Lower lobe of right lung (tissue), 2 donors: ENCODE measurements at regions not wholly inside any gene's neighbourhood (a gene's known extent, or its start where the extent isn't known, plus 50 kb on each side); places are given as distances from the start of the nearest gene placed in this dataset.
A peak's percentile ranks its signal among the peaks of the same experiment; 100 is the strongest.

ENCODE experiments used
- ATAC-seq, 2 donors: fragments of 200-7000 bp; cut with Tn5 transposase; one replicate each; pipeline ENCODE4 v1.9.1; 2020 to 2022; ENCODE audit warnings: mild to moderate bottlenecking in 2 of 2, moderate library complexity in 2 of 2
- DNase-seq: peaks from one replicate; pipeline ENCODE4 v3.0.0-alpha.2; 2020
- H3K27ac ChIP-seq: fragments of 200-600 bp; one replicate; pipeline ENCODE4 v1.8.0; 2022
- H3K27me3 ChIP-seq: fragments of 200-600 bp; one replicate; pipeline ENCODE4 v1.8.0; 2022; ENCODE audit warnings: low read depth
- H3K36me3 ChIP-seq: fragments of 200-600 bp; one replicate; pipeline ENCODE4 v1.8.0; 2022; ENCODE audit warnings: mild to moderate bottlenecking
- H3K4me1 ChIP-seq: fragments of 200-600 bp; one replicate; pipeline ENCODE4 v1.8.0; 2022
- H3K4me3 ChIP-seq: fragments of 200-600 bp; one replicate; pipeline ENCODE4 v1.8.0; 2022; ENCODE audit warnings: mild to moderate bottlenecking
- H3K9me3 ChIP-seq: fragments of 200-600 bp; one replicate; pipeline ENCODE4 v1.8.0; 2022
- CTCF ChIP-seq: fragments of 200-600 bp; IDR thresholded peaks from one replicate; pipeline ENCODE4 v1.8.0; 2022; ENCODE audit warnings: antibody characterized with exemption, mild to moderate bottlenecking
- intact Hi-C: fragments of 100-400 bp; cut with DNase I; formaldehyde crosslinking; loops from one replicate; pipeline ENCODE4 v1.11.0; 2022
- donor health status: DM: no; HTN: yes; CAD: no; lungs with severe emphysema.

- Histone ChIP-seq H3K27me3 (no peaks in the 10 kb centered on the region), H3K4me3 (no peak overlapping the region), H3K9me3 (no peaks in the 10 kb centered on the region), H3K4me1 (no peaks in the 10 kb centered on the region), H3K27ac (no peak overlapping the region), H3K36me3 (no peaks in the 10 kb centered on the region)
- no peak for TF ChIP-seq CTCF
- no peak for ATAC-seq
- intact Hi-C loops, result no loop called here
- DNase-seq, result no peak
These were observed 431.1 kb downstream of the DTWD2 start for GRCh38 chr5:118557251-118557661.

GRCh38 chr5:118556792-118557191 is 431.6 kb downstream of the DTWD2 start:
- TF ChIP-seq CTCF, result no peak

GRCh38 chr5:118555727-118556126 is 432.6 kb downstream of the DTWD2 start:
- DNase-seq (no peak), ATAC-seq (no peak)
- H3K27ac ChIP-seq, result no peak overlapping the region
- no peaks in the 10 kb centered on the region for H3K4me1 ChIP-seq
- H3K4me3 ChIP-seq, result no peak overlapping the region
- no peaks in the 10 kb centered on the region for H3K9me3 ChIP-seq
- H3K36me3 ChIP-seq, result no peaks in the 10 kb centered on the region
- H3K27me3 ChIP-seq, result no peaks in the 10 kb centered on the region
- TF ChIP-seq CTCF, result no peak
- intact Hi-C loops, result no loop called here

More at GRCh38 chr5:118556792-118557191, 431.6 kb downstream of the DTWD2 start:
- DNase-seq (no peak), ATAC-seq (no peak)
- Histone ChIP-seq H3K27me3 (no peaks in the 10 kb centered on the region), H3K9me3 (no peaks in the 10 kb centered on the region), H3K4me3 (no peak overlapping the region), H3K36me3 (no peaks in the 10 kb centered on the region), H3K27ac (no peak overlapping the region), H3K4me1 (no peaks in the 10 kb centered on the region)
- intact Hi-C loops, result no loop called here

- intact Hi-C loops, result no loop called here
- DNase-seq, result no peak
These were observed 433.4 kb downstream of the DTWD2 start for GRCh38 chr5:118554981-118555380.

GRCh38 chr5:118554241-118554640 is 434.1 kb downstream of the DTWD2 start:
- Histone ChIP-seq H3K9me3 (no peaks in the 10 kb centered on the region), H3K27ac (no peak overlapping the region), H3K4me3 (no peak overlapping the region), H3K36me3 (no peaks in the 10 kb centered on the region), H3K4me1 (no peaks in the 10 kb centered on the region), H3K27me3 (no peaks in the 10 kb centered on the region)
- no peak for TF ChIP-seq CTCF
- intact Hi-C loops, result no loop called here
- DNase-seq, result no peak
- ATAC-seq, result no peak

More at GRCh38 chr5:118554981-118555380, 433.4 kb downstream of the DTWD2 start:
- Histone ChIP-seq H3K4me3 (no peak overlapping the region), H3K4me1 (no peaks in the 10 kb centered on the region), H3K27ac (no peak overlapping the region), H3K9me3 (no peaks in the 10 kb centered on the region), H3K27me3 (no peaks in the 10 kb centered on the region), H3K36me3 (no peaks in the 10 kb centered on the region)
- ATAC-seq, result no peak
- TF ChIP-seq CTCF, result no peak

- Histone ChIP-seq H3K36me3 (no peaks in the 10 kb centered on the region), H3K27ac (no peak overlapping the region), H3K4me1 (no peaks in the 10 kb centered on the region), H3K4me3 (no peak overlapping the region), H3K27me3 (no peaks in the 10 kb centered on the region), H3K9me3 (no peaks in the 10 kb centered on the region)
- peak in 1 of 2 donors; percentile 69 for ATAC-seq
- TF ChIP-seq CTCF, result no peak
- DNase-seq, result no peak
- intact Hi-C loops, result no loop called here
These were observed 434.7 kb downstream of the DTWD2 start for GRCh38 chr5:118553662-118554061.
